Stimulated activated naive CD8-positive, alpha-beta T cell treated with anti-CD3 and anti-CD28 coated beads, Interleukin-15, Interleukin-2, amounts not matched to agents 100 U/mL and 50 U/mL, for 24 hours (primary cell): ENCODE measurements at regions not wholly inside any gene's neighbourhood (a gene's known extent, or its start where the extent isn't known, plus 50 kb on each side); places are given as distances from the start of the nearest gene placed in this dataset.
A peak's percentile ranks its signal among the peaks of the same experiment; 100 is the strongest.
"Not testable (repeated sequence)": the region's sequence is repeated elsewhere in the genome, so short reads cannot be mapped to it uniquely, and the experiment has no call there.

Source experiments
- ATAC-seq: fragments of 150-1000 bp; cut with Tn5 transposase; one replicate; pipeline ENCODE4 v1.10.0; 2021
- DNase-seq: peaks from one replicate; pipeline ENCODE4 v3.0.0; 2021

- DNase-seq (no peak), ATAC-seq (no peak)
These were observed 1325.5 kb downstream of the XPNPEP1 start for GRCh38 chr10:108597657-108598319.

DNA sequence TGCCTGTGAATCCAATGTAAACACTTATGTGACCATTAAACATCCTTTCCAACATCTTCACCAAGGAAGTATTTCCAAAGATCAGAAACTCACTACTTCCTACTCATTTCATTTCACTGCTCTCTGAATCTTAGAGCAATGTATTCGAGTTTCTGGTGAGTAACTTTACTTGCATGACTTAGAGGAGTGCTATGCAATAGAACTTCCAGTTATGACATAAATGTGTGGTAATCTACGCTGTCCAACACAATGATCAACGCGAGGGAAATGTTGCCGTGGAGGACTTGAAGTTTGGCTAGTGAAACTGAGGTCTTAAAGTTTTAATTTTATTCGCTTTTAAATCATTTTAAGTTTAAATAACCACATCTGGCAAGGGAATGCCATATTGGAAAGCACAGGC is 1326.3 kb downstream of the XPNPEP1 start:
- DNase-seq (no peak), ATAC-seq (no peak)

- ATAC-seq (no peak), DNase-seq (no peak)
These were observed 1330.4 kb downstream of the XPNPEP1 start for GRCh38 chr10:108592956-108593355.

GRCh38 chr10:108591417-108591816 is 1331.9 kb downstream of the XPNPEP1 start:
- no peak for ATAC-seq
- DNase-seq: no peak

DNA sequence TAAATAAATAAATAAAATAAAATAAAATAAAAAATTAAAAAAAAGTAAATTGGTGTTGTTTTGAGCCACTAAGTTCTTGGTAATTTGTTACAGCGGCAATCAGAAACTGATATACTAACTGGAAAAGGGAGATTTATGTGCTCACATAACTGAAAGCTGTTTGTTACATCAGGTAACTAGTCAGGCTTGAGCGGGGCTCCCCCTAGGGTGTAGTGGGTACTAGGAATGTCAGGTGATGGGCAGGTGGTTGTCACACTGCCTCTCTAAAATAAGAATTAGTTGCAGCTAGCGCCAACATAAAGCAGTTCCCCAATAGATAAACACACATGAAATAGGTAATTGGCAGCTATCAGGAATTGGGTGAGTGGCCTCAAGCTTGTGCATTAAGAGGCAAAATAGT is 1336.9 kb downstream of the XPNPEP1 start:
- DNase-seq (no peak), ATAC-seq (no peak)

DNA sequence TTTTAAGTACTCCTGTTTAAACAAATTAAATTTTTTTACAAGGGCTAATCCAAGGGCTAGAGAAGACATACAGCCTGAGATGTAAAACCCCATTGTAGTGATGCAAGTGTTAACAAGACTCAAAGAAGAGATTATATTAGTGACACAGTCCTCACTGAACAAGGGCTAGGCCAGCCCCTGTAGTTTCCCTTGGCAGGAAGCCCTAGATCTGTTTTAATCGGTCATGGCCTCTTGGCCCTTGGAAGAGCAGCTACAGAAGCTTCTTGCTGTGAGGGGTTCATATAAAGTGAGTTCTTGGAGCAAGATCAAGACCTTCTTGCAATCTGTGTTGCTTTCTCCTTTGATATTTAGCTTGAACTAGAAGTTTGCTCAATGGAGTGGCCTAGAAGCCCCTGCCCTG is 1339.4 kb downstream of the XPNPEP1 start:
- DNase-seq (no peak), ATAC-seq (no peak)

DNA sequence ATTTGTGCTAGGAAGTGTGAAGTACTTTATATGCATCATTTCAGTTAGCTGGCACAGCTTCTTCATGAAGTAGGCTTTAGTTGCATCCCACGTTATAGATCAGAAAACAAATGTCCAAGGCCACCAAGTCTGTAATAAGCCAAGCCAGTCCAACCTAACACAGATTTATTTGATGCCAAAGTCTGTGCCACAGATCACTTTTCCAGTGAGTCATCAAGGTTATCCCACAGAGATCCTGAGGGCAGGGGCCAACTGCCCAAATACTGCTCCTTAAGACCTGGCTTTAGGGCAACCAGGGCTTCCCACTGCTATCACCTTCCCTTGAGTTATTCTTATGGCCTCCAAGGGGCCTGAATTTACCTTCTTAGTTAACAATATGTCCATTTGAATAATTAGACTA is 1340.4 kb downstream of the XPNPEP1 start:
- DNase-seq (no peak), ATAC-seq (no peak)

- ATAC-seq: no peak
- DNase-seq: no peak
These were observed 1340.9 kb downstream of the XPNPEP1 start for GRCh38 chr10:108582387-108582786.

GRCh38 chr10:108578258-108578657 is 1345.1 kb downstream of the XPNPEP1 start:
- DNase-seq (no peak), ATAC-seq (no peak)

DNA sequence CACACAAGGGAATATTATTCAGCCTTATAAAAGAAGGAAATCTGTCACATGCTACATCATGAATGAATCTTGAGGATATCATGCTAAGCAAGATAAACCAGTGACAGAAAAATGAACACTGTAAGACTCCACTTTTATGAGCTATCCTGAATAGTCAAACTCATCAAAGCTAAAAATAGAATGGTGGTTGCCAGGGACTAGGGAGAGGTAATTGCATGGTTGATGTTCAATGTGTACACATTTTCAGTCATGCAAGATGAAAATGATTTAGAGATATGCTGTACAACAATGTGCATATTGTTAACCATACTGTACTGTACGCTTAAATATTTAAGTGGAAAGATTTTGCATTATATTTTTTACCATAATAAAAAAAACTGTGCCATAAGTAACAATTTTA is 1349.1 kb downstream of the XPNPEP1 start:
- DNase-seq (no peak), ATAC-seq (no peak)

- ATAC-seq (no peak), DNase-seq (no peak)
These were observed 1354.5 kb downstream of the XPNPEP1 start for GRCh38 chr10:108568824-108569223.

- ATAC-seq: no peak
- no peak for DNase-seq
These were observed 1355.2 kb downstream of the XPNPEP1 start for GRCh38 chr10:108567899-108568752.

DNA sequence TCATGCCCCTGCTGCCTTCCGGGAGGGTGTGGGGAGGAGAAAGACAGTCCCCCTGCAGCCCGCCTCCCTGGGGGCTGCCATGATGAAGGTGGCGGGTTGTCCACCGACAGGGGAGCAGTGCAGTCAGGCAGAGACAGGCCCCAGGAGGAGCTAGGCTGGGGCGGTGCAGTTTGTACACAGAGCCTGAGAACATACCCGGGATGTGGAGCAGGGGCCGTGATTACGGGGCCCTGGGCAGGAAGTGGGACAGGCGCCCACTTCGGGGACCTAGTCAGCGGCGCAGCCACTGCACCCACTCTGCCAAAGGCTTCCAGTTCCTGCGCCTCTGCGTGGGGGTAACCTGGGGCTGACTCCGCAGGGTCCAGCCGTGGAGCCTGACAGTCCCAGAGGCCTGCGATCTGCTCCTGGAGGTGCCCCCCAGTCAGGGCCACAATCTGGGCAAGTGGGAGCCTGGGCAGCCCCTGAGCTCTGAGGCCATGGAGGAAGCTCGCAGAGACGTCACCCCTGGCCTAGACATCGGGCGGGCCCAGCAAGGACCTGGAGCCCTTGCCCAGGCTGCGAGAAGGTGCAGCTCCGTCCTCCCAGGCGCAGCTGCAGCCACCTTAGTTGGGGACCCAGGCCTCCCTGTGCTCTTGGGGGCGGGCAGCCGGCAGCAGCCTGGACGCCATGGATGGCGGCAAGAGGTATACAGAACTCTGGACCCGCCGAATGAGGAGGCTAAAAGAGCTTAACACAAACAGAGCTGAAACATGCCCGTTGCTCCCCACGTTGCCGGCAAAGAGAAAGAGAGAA is 1356.8 kb downstream of the XPNPEP1 start:
- ATAC-seq: no peak

DNA sequence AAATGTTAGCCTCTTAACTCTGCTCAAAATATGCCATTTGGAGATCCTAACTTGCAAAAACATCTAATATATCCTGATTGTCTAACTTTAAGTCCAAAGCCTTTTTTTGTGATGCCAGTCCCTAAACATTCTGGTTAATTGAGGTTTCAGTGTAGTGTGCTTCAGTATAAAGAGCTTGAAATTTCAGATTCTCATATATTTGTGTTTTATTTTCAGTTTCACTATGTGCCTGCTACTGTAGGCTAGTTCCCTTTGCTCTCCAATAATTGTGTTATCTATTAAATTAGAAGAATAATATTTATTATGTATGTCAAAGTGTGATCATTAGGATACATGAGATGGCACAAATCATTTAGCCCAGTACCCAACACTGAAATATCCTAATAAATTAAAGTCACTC is 1361.2 kb downstream of the XPNPEP1 start:
- no peak for DNase-seq

More for the DNA sequence above, 1356.8 kb downstream of the XPNPEP1 start:
- DNase-seq: no peak

GRCh38 chr10:108561649-108562048 is 1361.7 kb downstream of the XPNPEP1 start:
- ATAC-seq (no peak), DNase-seq (no peak)

More for the DNA sequence above, 1361.2 kb downstream of the XPNPEP1 start:
- no peak for ATAC-seq

GRCh38 chr10:108560488-108560887 is 1362.8 kb downstream of the XPNPEP1 start:
- no peak for ATAC-seq
- no peak for DNase-seq

DNA sequence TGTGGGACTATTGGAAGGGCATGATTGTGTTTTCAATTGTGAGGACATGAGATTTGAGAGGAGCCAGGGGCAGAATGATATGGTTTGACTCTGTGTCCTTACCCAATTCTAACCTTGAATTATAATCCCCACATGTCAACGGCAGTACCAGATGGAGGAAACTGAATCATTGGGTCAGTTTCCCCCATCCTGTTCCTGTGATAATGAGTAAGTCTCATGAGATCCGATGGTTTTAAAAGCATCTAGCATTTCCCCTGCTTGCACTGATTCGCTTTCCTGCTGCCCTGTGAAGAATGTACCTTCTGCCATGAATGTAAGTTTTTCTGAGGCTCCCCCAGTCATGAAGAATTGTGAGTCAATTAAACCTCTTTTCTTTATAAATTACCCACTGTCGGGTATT is 1367.1 kb downstream of the XPNPEP1 start:
- no peak for ATAC-seq
- DNase-seq: no peak

- DNase-seq (no peak), ATAC-seq (no peak)
These were observed 1377.4 kb downstream of the XPNPEP1 start for GRCh38 chr10:108545921-108546320.

DNA sequence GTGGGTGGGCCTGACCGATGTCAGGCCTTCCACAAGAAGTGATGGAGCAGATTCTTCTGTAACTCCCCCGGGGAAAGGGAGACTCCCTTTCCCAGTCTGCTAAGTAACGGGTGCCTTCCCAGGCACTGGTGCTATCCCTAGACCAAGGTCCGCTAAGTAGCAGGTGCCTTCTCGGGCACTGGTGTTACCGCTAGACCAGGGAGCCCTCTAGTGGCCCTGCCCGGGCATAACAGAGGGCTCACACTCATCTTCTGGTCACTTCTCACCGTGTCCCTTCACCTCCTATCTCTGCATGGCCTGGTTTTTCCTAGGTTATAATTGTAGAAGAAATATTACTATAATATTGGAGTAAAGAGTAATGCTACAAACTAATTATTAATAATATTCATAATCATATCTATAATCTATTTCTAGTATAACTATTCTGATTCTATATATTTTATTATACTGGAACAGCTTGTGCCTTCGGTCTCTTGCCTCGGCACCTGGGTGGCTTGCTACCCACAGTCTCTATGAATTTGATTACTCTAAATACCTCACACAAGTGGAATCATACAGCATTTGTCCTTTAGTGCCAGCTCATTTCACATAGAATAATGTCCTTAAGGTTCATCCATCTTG is 1378.7 kb downstream of the XPNPEP1 start:
- DNase-seq: peak; percentile 55

DNA sequence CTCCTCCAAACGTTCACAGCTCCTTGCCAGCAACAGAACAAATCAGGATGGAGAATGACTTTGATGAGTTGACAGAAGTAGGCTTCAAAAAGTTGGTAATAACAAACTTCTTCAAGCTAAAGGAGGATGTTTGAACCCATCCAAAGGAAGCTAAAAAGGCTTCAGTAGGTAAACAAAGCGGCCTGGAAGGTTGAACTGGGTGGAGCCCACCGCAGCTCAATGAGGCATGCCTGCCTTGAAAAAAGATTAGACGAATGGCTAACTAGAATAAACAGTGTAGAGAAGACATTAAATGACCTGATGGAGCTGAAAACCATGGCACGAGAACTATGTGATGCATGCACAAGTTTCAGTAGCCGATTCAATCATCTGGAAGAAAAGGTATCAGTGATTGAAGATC is 1369.0 kb upstream of the SORCS1 start:
- DNase-seq, ATAC-seq: not testable (repeated sequence)

More for the DNA sequence above, 1378.7 kb downstream of the XPNPEP1 start:
- ATAC-seq: no peak

GRCh38 chr10:108523016-108523800 is 1358.7 kb upstream of the SORCS1 start:
- no peak for ATAC-seq

More at GRCh38 chr10:108523016-108523800, 1358.7 kb upstream of the SORCS1 start:
- DNase-seq: no peak
